Activated T-cell treated with anti-CD3 and anti-CD28 coated beads, Interleukin-2, amount 50 U/mL, for 48 hours (primary cell): ENCODE measurements at regions not wholly inside any gene's neighbourhood (a gene's known extent, or its start where the extent isn't known, plus 50 kb on each side); places are given as distances from the start of the nearest gene placed in this dataset.
A peak's percentile ranks its signal among the peaks of the same experiment; 100 is the strongest.
"Not testable (repeated sequence)": the region's sequence is repeated elsewhere in the genome, so short reads cannot be mapped to it uniquely, and the experiment has no call there.

ENCODE experiments used
- DNase-seq, 2 experiments: peaks; one replicate each; pipeline ENCODE4 v3.0.0-alpha.2; 2020

- no peak for DNase-seq
Measured at GRCh38 chr4:177494791-177495190, 52.6 kb upstream of the AGA start.

- DNase-seq: not testable (repeated sequence)
Measured at GRCh38 chr4:177495626-177496025, 53.4 kb upstream of the AGA start.

- no peak for DNase-seq
Measured at GRCh38 chr4:177499537-177499936, 57.3 kb upstream of the AGA start.

- DNase-seq: no peak
Measured at GRCh38 chr4:177505171-177505615, 63.0 kb upstream of the AGA start.

GRCh38 chr4:177508662-177509061 is 66.4 kb upstream of the AGA start:
- no peak for DNase-seq

GRCh38 chr4:177509226-177509745 is 67.0 kb upstream of the AGA start:
- DNase-seq: no peak

- no peak for DNase-seq
Measured at GRCh38 chr4:177511611-177512010, 69.4 kb upstream of the AGA start.

GRCh38 chr4:177512646-177513045 is 70.4 kb upstream of the AGA start:
- no peak for DNase-seq

- no peak for DNase-seq
Measured at GRCh38 chr4:177517862-177518261, 75.6 kb upstream of the AGA start.

- DNase-seq: no peak
Measured at GRCh38 chr4:177519481-177520260, 77.4 kb upstream of the AGA start.

GRCh38 chr4:177528620-177529019 is 86.4 kb upstream of the AGA start:
- no peak for DNase-seq

- no peak for DNase-seq
Measured at GRCh38 chr4:177530561-177530960, 88.3 kb upstream of the AGA start.

- DNase-seq: no peak
Measured at GRCh38 chr4:177532358-177532757, 90.1 kb upstream of the AGA start.

GRCh38 chr4:177534841-177535240 is 92.6 kb upstream of the AGA start:
- DNase-seq: not testable (repeated sequence)

GRCh38 chr4:177546745-177547144 is 104.5 kb upstream of the AGA start:
- no peak for DNase-seq

- no peak for DNase-seq
Measured at GRCh38 chr4:177547985-177548384, 105.7 kb upstream of the AGA start.

- peak; percentile 28 to 35 for DNase-seq
Measured at GRCh38 chr4:177555007-177555574, 112.9 kb upstream of the AGA start.

GRCh38 chr4:177557416-177557815 is 115.2 kb upstream of the AGA start:
- DNase-seq: no peak

- no peak for DNase-seq
Measured at GRCh38 chr4:177558995-177559394, 116.8 kb upstream of the AGA start.

GRCh38 chr4:177562163-177562562 is 119.9 kb upstream of the AGA start:
- no peak for DNase-seq

GRCh38 chr4:177562859-177563258 is 120.6 kb upstream of the AGA start:
- no peak for DNase-seq

- DNase-seq: no peak
Measured at GRCh38 chr4:177566691-177567090, 124.5 kb upstream of the AGA start.

GRCh38 chr4:177568931-177569330 is 126.7 kb upstream of the AGA start:
- no peak for DNase-seq

- no peak for DNase-seq
Measured at GRCh38 chr4:177569434-177569833, 127.2 kb upstream of the AGA start.
